DMS 273 (cell line): ENCODE measurements at regions not wholly inside any gene's neighbourhood (a gene's known extent, or its start where the extent isn't known, plus 50 kb on each side); places are given as distances from the start of the nearest gene placed in this dataset.
A peak's percentile ranks its signal among the peaks of the same experiment; 100 is the strongest.

Experiments
- DNase-seq: peaks from one replicate; lab custom pipeline; 2025; ENCODE audit not compliant: unreplicated experiment; lab: John Stamatoyannopoulos, UW

GRCh38 chr2:2932692-2933305 is 444.8 kb downstream of the EIPR1 start:
- DNase-seq, result no peak

- no peak for DNase-seq
Measured at GRCh38 chr2:2932189-2932588, 445.4 kb downstream of the EIPR1 start.

GRCh38 chr2:2931318-2932075 is 446.1 kb downstream of the EIPR1 start:
- no peak for DNase-seq

- DNase-seq, result no peak
Measured at GRCh38 chr2:2930841-2931240, 446.8 kb downstream of the EIPR1 start.

GRCh38 chr2:2926858-2927175 is 450.8 kb downstream of the EIPR1 start:
- DNase-seq, result no peak

GRCh38 chr2:2926009-2926857 is 451.4 kb downstream of the EIPR1 start:
- no peak for DNase-seq

DNA sequence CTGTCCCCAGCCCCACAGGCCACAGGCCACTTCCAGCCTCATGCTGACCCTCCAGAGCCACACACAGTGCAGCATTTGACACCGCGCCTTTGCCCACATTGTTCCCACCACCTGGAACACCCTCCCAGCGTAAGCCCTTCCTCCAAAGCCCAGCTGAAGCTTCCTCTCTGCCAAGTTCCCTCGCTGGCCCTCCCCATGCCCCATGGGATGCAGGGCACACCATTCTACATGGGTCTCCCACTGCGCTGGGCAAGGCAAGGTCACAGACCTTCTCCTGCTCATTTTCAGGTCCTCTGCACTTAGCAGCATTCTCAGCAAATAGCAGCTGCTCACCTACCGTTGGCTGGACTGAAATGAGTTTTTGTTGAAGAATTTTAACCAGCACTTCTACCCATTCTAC is 455.5 kb downstream of the EIPR1 start:
- no peak for DNase-seq

- DNase-seq, result no peak
Measured at GRCh38 chr2:2921011-2921720, 456.5 kb downstream of the EIPR1 start.

DNA sequence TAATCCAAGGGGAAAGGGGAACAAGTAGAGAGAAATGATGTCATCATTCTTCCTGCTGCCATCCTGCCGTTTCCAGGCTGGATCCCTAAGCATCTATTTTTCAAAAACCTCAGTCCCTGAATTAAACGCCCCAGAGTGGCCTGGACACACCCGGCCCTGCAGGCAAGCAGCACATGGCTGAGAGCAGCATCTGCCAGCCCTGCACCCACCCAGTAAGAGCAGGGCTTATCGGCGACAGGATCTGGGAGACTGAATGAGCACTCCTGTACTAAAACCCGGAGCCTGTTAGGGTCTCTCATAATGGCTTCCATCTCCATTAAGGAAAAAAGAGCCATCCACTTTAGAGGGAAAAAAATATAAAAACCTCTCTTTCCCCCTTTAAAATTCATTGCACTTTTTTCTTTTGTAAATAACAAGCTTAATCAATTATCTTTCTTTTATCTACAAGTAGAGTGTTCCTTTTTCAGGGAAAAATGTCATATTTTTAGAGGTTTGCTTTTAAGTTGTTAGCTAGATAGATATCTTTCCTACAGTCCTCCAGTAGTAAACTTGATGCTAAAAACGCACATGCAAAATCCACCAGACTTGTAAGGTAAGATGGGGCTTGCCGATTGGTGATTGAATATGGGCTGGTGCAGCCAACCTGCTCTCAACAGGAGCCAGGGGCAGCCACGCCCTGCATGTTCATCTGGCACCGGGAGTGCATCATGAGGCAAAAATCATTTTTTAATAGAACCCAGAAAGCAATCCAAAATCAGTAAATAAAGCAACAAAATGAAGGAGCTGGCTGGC is 457.8 kb downstream of the EIPR1 start:
- DNase-seq, result peak; percentile 76

- DNase-seq, result no peak
Measured at GRCh38 chr2:2919026-2919425, 458.6 kb downstream of the EIPR1 start.

GRCh38 chr2:2916621-2917020 is 461.0 kb downstream of the EIPR1 start:
- DNase-seq, result no peak

GRCh38 chr2:2914252-2914651 is 463.4 kb downstream of the EIPR1 start:
- no peak for DNase-seq

GRCh38 chr2:2913601-2914120 is 464.0 kb downstream of the EIPR1 start:
- DNase-seq, result no peak

GRCh38 chr2:2912731-2913130 is 464.9 kb downstream of the EIPR1 start:
- no peak for DNase-seq

DNA sequence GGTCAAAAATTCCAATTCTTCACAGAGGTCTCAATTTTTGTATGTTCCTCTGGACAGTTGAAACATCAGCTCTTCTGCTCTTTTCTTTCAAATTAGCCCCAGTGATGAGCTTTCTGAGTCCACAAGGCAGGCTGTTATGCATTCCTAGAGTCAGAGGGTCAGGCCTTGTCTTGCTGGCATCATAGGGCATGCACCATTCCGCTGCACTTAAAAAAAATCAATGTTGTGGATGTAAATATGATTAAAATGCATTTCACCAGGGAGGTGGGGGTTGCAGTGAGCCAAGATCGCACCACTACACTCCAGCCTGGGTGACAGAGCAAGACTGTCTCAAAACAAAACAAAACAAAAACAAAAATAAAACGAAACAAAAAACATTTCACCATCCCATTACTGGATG is 465.3 kb downstream of the EIPR1 start:
- DNase-seq, result no peak

- no peak for DNase-seq
Measured at GRCh38 chr2:2910259-2910658, 467.4 kb downstream of the EIPR1 start.

GRCh38 chr2:2909086-2910035 is 468.3 kb downstream of the EIPR1 start:
- DNase-seq, result no peak

DNA sequence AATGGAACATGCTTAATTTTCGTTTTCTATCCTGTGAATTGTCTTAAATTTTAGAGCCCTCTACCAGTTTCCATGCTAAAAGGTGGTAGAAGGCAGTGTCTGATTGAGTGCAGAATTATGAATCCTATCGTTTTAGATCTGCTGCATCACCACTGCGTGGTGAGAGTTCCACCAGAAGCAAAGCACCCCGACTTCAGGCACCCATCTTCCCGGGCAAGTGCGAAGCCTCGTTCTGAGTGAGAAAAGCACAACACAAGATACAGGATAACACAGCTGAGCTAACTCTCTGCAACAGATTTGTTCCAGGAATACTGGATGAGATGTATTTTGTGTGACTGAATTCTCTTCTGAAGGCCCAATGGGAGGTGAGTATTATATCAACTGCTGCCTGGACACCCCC is 471.5 kb downstream of the EIPR1 start:
- no peak for DNase-seq

- DNase-seq, result no peak
Measured at GRCh38 chr2:2904721-2905350, 472.8 kb downstream of the EIPR1 start.
